Fibroblast of the aortic adventitia (primary cell): ENCODE measurements at regions not wholly inside any gene's neighbourhood (a gene's known extent, or its start where the extent isn't known, plus 50 kb on each side); places are given as distances from the start of the nearest gene placed in this dataset.

Experiments used
- DNase-seq: peaks from one replicate; pipeline ENCODE4 v3.0.0-alpha.2; 2010; ENCODE audit warnings: low read depth
- H3K4me3 ChIP-seq: 2 replicates; pipeline ENCODE4 v1.5.1; 2011; ENCODE audit warnings: low read depth, mild to moderate bottlenecking, control low read depth, low read length, moderate library complexity
- CTCF ChIP-seq: IDR thresholded peaks from 2 replicates; pipeline ENCODE4 v1.5.1; 2011; ENCODE audit warnings: mild to moderate bottlenecking, low read length, control low read depth, inconsistent platforms; ENCODE audit not compliant: insufficient read depth

GRCh38 chr14:84202486-84202885 is 1327.5 kb upstream of the FLRT2 start:
- TF ChIP-seq CTCF, result no peak
- no peak overlapping the region for H3K4me3 ChIP-seq
- DNase-seq, result no peak

- DNase-seq, result no peak
- no peak overlapping the region for H3K4me3 ChIP-seq
- TF ChIP-seq CTCF, result no peak
These were observed 1326.0 kb upstream of the FLRT2 start for GRCh38 chr14:84203896-84204295.

- no peak for TF ChIP-seq CTCF
- no peak for DNase-seq
- H3K4me3 ChIP-seq, result no peak overlapping the region
These were observed 1321.5 kb upstream of the FLRT2 start for GRCh38 chr14:84208451-84208850.

GRCh38 chr14:84209031-84209430 is 1320.9 kb upstream of the FLRT2 start:
- no peak for TF ChIP-seq CTCF
- no peak overlapping the region for H3K4me3 ChIP-seq
- no peak for DNase-seq

- no peak for TF ChIP-seq CTCF
- DNase-seq, result no peak
- no peak overlapping the region for H3K4me3 ChIP-seq
These were observed 1312.9 kb upstream of the FLRT2 start for GRCh38 chr14:84217066-84217465.

- DNase-seq, result peak; percentile 25
- TF ChIP-seq CTCF, result no peak
- no peak overlapping the region for H3K4me3 ChIP-seq
These were observed 1304.7 kb upstream of the FLRT2 start for GRCh38 chr14:84225268-84225667.

- H3K4me3 ChIP-seq, result no peak overlapping the region
- no peak for TF ChIP-seq CTCF
- DNase-seq, result no peak
These were observed 1301.2 kb upstream of the FLRT2 start for GRCh38 chr14:84228702-84229101.
